HEK293 (cell line): ENCODE measurements at regions not wholly inside any gene's neighbourhood (a gene's known extent, or its start where the extent isn't known, plus 50 kb on each side); places are given as distances from the start of the nearest gene placed in this dataset.

Experiments used
- CTCF ChIA-PET: fragments of 350-600 bp; formaldehyde crosslinking; extraction: SDS; loops from one replicate; lab custom pipeline; 2021; ENCODE audit warnings: antibody characterized with exemption; lab: Yijun Ruan, JAX
- POLR2A ChIA-PET: fragments of 300-600 bp; formaldehyde crosslinking; extraction: SDS; loops from one replicate; lab custom pipeline; 2020; ENCODE audit warnings: antibody characterized with exemption, inconsistent platforms; lab: Yijun Ruan, JAX
- H3K27ac ChIP-seq: fragments of 200-500 bp; sonication (Bioruptor generic); 2 replicates; pipeline ENCODE4 v1.5.1; 2014; ENCODE audit warnings: low read depth, low read length, control low read depth, inconsistent platforms; ENCODE audit errors: extremely low read depth
- H3K36me3 ChIP-seq, 2 experiments: fragments of 200-500 bp in 1 of 2; sonication (Bioruptor generic) in 1 of 2; 1 replicate in 1 of 2; 2 replicates in 1 of 2; pipeline ENCODE4 v1.5.1; 2014 to 2017; ENCODE audit warnings: inconsistent platforms in 2 of 2, low read length in 2 of 2; ENCODE audit not compliant: control insufficient read depth in 2 of 2, insufficient read depth in 1 of 2
- H3K4me1 ChIP-seq: fragments of 200-500 bp; sonication (Bioruptor generic); 2 replicates; pipeline ENCODE4 v1.5.1; 2014; ENCODE audit warnings: mild to moderate bottlenecking, low read length, inconsistent platforms; ENCODE audit not compliant: control insufficient read depth, insufficient read depth
- H3K4me3 ChIP-seq: 2 replicates; pipeline ENCODE4 v1.5.1; 2011; ENCODE audit warnings: low read depth, mild to moderate bottlenecking, control low read depth, low read length, moderate library complexity
- H3K9me3 ChIP-seq: fragments of 200-500 bp; sonication (Bioruptor generic); 2 replicates; pipeline ENCODE4 v1.5.1; 2014; ENCODE audit warnings: low read depth, low read length, inconsistent platforms; ENCODE audit not compliant: control insufficient read depth, insufficient read depth
- BCL11A ChIP-seq: fragments of 450-650 bp; formaldehyde crosslinking; IDR thresholded peaks from 2 replicates; pipeline ENCODE4 v1.5.1; 2016; ENCODE audit warnings: low read depth, missing biosample characterization, missing genetic modification characterization
- FEZF1 ChIP-seq: fragments of 450-650 bp; formaldehyde crosslinking; IDR thresholded peaks from 2 replicates; pipeline ENCODE4 v1.5.1; 2016; ENCODE audit warnings: missing biosample characterization, missing genetic modification characterization
- GLIS1 ChIP-seq: fragments of 450-650 bp; formaldehyde crosslinking; IDR thresholded peaks from 2 replicates; pipeline ENCODE4 v1.5.1; 2016; ENCODE audit warnings: missing biosample characterization, missing genetic modification characterization
- HOXA7 ChIP-seq: sonication (generic); formaldehyde crosslinking; IDR thresholded peaks from 2 replicates; pipeline ENCODE4 v1.8.1; 2022; ENCODE audit warnings: missing genetic modification reagents, borderline replicate concordance
- HOXC10 ChIP-seq: sonication (generic); formaldehyde crosslinking; IDR thresholded peaks from 2 replicates; pipeline ENCODE4 v1.8.1; 2023; ENCODE audit warnings: mild to moderate bottlenecking, missing genetic modification reagents
- HOXD13 ChIP-seq: sonication (generic); formaldehyde crosslinking; IDR thresholded peaks from 2 replicates; pipeline ENCODE4 v1.8.0; 2022; ENCODE audit warnings: missing genetic modification reagents, borderline replicate concordance
- MZF1 ChIP-seq: fragments of 450-650 bp; formaldehyde crosslinking; IDR thresholded peaks from 2 replicates; pipeline ENCODE4 v1.5.1; 2017; ENCODE audit warnings: missing biosample characterization, missing genetic modification characterization, borderline replicate concordance
- OVOL3 ChIP-seq: fragments of 450-650 bp; formaldehyde crosslinking; IDR thresholded peaks from 2 replicates; pipeline ENCODE4 v1.5.1; 2016; ENCODE audit warnings: missing biosample characterization, missing genetic modification characterization
- ZNF112 ChIP-seq: fragments of 450-650 bp; formaldehyde crosslinking; IDR thresholded peaks from 2 replicates; pipeline ENCODE4 v1.5.0; 2017; ENCODE audit warnings: missing biosample characterization, missing genetic modification characterization
- ZNF132 ChIP-seq: fragments of 450-650 bp; formaldehyde crosslinking; IDR thresholded peaks from 2 replicates; pipeline ENCODE4 v1.5.1; 2017; ENCODE audit warnings: missing biosample characterization, missing genetic modification characterization, borderline replicate concordance
- ZNF133 ChIP-seq: fragments of 450-650 bp; formaldehyde crosslinking; IDR thresholded peaks from 2 replicates; pipeline ENCODE4 v1.5.1; 2016; ENCODE audit warnings: missing biosample characterization, missing genetic modification characterization
- ZNF248 ChIP-seq: fragments of 450-650 bp; formaldehyde crosslinking; IDR thresholded peaks from 2 replicates; pipeline ENCODE4 v1.5.1; 2017; ENCODE audit warnings: missing biosample characterization, missing genetic modification characterization
- ZNF266 ChIP-seq: fragments of 450-650 bp; formaldehyde crosslinking; IDR thresholded peaks from 2 replicates; pipeline ENCODE4 v1.5.1; 2016; ENCODE audit warnings: missing biosample characterization, missing genetic modification characterization, low read depth
- ZNF341 ChIP-seq: fragments of 450-650 bp; formaldehyde crosslinking; IDR thresholded peaks from 2 replicates; pipeline ENCODE4; 2016; ENCODE audit warnings: low read depth, missing biosample characterization, missing genetic modification characterization
- ZNF529 ChIP-seq: fragments of 450-650 bp; formaldehyde crosslinking; IDR thresholded peaks from 2 replicates; pipeline ENCODE4 v1.5.1; 2017; ENCODE audit warnings: missing genetic modification characterization, missing biosample characterization; ENCODE audit not compliant: insufficient replicate concordance
- ZNF544 ChIP-seq: fragments of 450-650 bp; formaldehyde crosslinking; IDR thresholded peaks from 2 replicates; pipeline ENCODE4 v1.5.0; 2017; ENCODE audit warnings: missing biosample characterization, missing genetic modification characterization
- ZNF549 ChIP-seq: fragments of 450-650 bp; IDR thresholded peaks from 2 replicates; pipeline ENCODE4 v1.5.1; 2018; ENCODE audit warnings: missing biosample characterization, missing genetic modification characterization, mild to moderate bottlenecking, inconsistent platforms, moderate library complexity
- ZNF555 ChIP-seq: fragments of 450-650 bp; formaldehyde crosslinking; conservative IDR thresholded peaks from 2 replicates; pipeline ENCODE4 v1.5.1; 2017; ENCODE audit warnings: missing biosample characterization, mild to moderate bottlenecking, missing genetic modification characterization, inconsistent platforms
- ZNF600 ChIP-seq: fragments of 450-650 bp; formaldehyde crosslinking; IDR thresholded peaks from 2 replicates; pipeline ENCODE4 v1.5.1; 2016; ENCODE audit warnings: missing biosample characterization, missing genetic modification characterization
- ZNF747 ChIP-seq: fragments of 450-650 bp; formaldehyde crosslinking; IDR thresholded peaks from 2 replicates; pipeline ENCODE4 v1.5.1; 2016; ENCODE audit warnings: missing biosample characterization, missing genetic modification characterization
- ZSCAN30 ChIP-seq: fragments of 450-650 bp; IDR thresholded peaks from 2 replicates; pipeline ENCODE4 v1.5.1; 2018; ENCODE audit warnings: missing biosample characterization, mild to moderate bottlenecking, missing genetic modification characterization, moderate library complexity
- ZXDB ChIP-seq: fragments of 450-650 bp; formaldehyde crosslinking; IDR thresholded peaks from 2 replicates; pipeline ENCODE4 v1.5.1; 2016; ENCODE audit warnings: missing biosample characterization, missing genetic modification characterization
- TF ChIP-seq, protein P1 (sequence below): fragments of 450-650 bp; formaldehyde crosslinking; IDR thresholded peaks from 2 replicates; pipeline ENCODE4; 2016; ENCODE audit warnings: missing biosample characterization, missing genetic modification characterization
- TF ChIP-seq, protein P2 (sequence below): fragments of 450-650 bp; formaldehyde crosslinking; optimal IDR thresholded peaks from 2 replicates; pipeline ENCODE3; 2016; ENCODE audit warnings: missing biosample characterization, mild to moderate bottlenecking, missing genetic modification characterization
- TF ChIP-seq, protein P3 (sequence below): fragments of 450-650 bp; formaldehyde crosslinking; IDR thresholded peaks from 2 replicates; pipeline ENCODE4 v1.5.1; 2017; ENCODE audit warnings: missing biosample characterization, missing genetic modification characterization
- TF ChIP-seq, protein P4 (sequence below): fragments of 450-650 bp; formaldehyde crosslinking; IDR thresholded peaks from 2 replicates; pipeline ENCODE4 v1.5.1; 2017; ENCODE audit warnings: missing biosample characterization, missing genetic modification characterization
- TF ChIP-seq, protein P5 (sequence below): sonication (generic); formaldehyde crosslinking; IDR thresholded peaks from 2 replicates; pipeline ENCODE4 v1.8.1; 2022; ENCODE audit warnings: mild to moderate bottlenecking, moderate library complexity, missing genetic modification reagents
- TF ChIP-seq, protein P6 (sequence below): fragments of 450-650 bp; formaldehyde crosslinking; IDR thresholded peaks from 2 replicates; pipeline ENCODE4 v1.5.1; 2017; ENCODE audit warnings: missing biosample characterization, missing genetic modification characterization
- TF ChIP-seq, protein P7 (sequence below): fragments of 450-650 bp; formaldehyde crosslinking; IDR thresholded peaks from 2 replicates; pipeline ENCODE4 v1.5.1; 2017; ENCODE audit warnings: missing biosample characterization, mild to moderate bottlenecking, missing genetic modification characterization, moderate library complexity

DNA sequence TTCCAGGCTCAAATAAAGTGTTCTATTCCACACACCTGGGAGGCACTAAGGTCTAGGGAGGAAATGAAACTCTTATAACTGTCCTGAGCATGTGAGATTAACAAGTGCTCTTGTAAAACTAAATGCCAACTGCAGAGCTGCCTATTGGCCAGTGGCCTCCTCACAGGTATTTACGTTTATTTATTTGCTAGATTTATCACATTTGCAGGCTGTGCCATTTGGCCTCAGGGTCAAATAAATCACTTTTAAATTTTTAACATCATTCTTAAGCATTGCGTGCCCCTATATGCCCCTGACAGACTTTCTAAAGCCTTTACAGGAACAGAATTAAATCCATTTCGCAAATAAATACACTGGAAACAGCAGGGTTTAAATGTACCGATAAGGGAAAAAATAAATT lies 381.8 kb upstream of the NFE2L3 start:
- Histone ChIP-seq H3K4me1 (peaks cover 8% of the 10 kb centered on the region; the same call in 1 of the 2 replicates), H3K27ac (no peak overlapping the region), H3K36me3 (no peaks in the 10 kb centered on the region), H3K9me3 (no peaks in the 10 kb centered on the region), H3K4me3 (no peak overlapping the region)
- CTCF ChIA-PET = no interaction called here
- POLR2A ChIA-PET = no interaction called here
- TF ChIP-seq, protein P1, sequence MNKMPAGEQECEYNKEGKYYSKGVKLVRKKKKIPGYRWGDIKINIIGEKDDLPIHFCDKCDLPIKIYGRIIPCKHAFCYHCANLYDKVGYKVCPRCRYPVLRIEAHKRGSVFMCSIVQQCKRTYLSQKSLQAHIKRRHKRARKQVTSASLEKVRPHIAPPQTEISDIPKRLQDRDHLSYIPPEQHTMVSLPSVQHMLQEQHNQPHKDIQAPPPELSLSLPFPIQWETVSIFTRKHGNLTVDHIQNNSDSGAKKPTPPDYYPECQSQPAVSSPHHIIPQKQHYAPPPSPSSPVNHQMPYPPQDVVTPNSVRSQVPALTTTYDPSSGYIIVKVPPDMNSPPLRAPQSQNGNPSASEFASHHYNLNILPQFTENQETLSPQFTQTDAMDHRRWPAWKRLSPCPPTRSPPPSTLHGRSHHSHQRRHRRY = no peak
- TF ChIP-seq ZNF341 (tag by site-specific recombination) (no peak), HOXC10 (no peak), ZNF248 (tag by site-specific recombination) (no peak), ZNF747 (tag by site-specific recombination) (no peak), ZNF549 (tag by site-specific recombination) (no peak), OVOL3 (tag by site-specific recombination) (peak; percentile 77; the same call in 1 of the 2 replicates), ZNF132 (tag by site-specific recombination) (no peak), ZNF133 (no peak), ZNF529 (tag by site-specific recombination) (no peak), ZXDB (tag by site-specific recombination) (peak; percentile 52), HOXA7 (CRISPR knock-in tag) (no peak), MZF1 (tag by site-specific recombination) (no peak), ZNF555 (tag by site-specific recombination) (no peak), FEZF1 (tag by site-specific recombination) (peak; percentile 59), ZNF544 (tag by site-specific recombination) (no peak), BCL11A (tag by site-specific recombination) (no peak), ZNF112 (tag by site-specific recombination) (no peak), ZNF600 (tag by site-specific recombination) (no peak), GLIS1 (tag by site-specific recombination) (peak; percentile 40), HOXD13 (CRISPR knock-in tag) (no peak), ZSCAN30 (tag by site-specific recombination) (0 out of 2 replicates have a peak, but pooled peaks have one; percentile 12), ZNF266 (tag by site-specific recombination) (no peak)
- TF ChIP-seq, protein P2, sequence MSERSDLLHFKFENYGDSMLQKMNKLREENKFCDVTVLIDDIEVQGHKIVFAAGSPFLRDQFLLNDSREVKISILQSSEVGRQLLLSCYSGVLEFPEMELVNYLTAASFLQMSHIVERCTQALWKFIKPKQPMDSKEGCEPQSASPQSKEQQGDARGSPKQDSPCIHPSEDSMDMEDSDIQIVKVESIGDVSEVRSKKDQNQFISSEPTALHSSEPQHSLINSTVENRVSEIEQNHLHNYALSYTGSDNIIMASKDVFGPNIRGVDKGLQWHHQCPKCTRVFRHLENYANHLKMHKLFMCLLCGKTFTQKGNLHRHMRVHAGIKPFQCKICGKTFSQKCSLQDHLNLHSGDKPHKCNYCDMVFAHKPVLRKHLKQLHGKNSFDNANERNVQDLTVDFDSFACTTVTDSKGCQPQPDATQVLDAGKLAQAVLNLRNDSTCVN (tag by site-specific recombination) = no peak
- TF ChIP-seq, protein P3, sequence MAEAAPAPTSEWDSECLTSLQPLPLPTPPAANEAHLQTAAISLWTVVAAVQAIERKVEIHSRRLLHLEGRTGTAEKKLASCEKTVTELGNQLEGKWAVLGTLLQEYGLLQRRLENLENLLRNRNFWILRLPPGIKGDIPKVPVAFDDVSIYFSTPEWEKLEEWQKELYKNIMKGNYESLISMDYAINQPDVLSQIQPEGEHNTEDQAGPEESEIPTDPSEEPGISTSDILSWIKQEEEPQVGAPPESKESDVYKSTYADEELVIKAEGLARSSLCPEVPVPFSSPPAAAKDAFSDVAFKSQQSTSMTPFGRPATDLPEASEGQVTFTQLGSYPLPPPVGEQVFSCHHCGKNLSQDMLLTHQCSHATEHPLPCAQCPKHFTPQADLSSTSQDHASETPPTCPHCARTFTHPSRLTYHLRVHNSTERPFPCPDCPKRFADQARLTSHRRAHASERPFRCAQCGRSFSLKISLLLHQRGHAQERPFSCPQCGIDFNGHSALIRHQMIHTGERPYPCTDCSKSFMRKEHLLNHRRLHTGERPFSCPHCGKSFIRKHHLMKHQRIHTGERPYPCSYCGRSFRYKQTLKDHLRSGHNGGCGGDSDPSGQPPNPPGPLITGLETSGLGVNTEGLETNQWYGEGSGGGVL = no peak
- TF ChIP-seq, protein P4, sequence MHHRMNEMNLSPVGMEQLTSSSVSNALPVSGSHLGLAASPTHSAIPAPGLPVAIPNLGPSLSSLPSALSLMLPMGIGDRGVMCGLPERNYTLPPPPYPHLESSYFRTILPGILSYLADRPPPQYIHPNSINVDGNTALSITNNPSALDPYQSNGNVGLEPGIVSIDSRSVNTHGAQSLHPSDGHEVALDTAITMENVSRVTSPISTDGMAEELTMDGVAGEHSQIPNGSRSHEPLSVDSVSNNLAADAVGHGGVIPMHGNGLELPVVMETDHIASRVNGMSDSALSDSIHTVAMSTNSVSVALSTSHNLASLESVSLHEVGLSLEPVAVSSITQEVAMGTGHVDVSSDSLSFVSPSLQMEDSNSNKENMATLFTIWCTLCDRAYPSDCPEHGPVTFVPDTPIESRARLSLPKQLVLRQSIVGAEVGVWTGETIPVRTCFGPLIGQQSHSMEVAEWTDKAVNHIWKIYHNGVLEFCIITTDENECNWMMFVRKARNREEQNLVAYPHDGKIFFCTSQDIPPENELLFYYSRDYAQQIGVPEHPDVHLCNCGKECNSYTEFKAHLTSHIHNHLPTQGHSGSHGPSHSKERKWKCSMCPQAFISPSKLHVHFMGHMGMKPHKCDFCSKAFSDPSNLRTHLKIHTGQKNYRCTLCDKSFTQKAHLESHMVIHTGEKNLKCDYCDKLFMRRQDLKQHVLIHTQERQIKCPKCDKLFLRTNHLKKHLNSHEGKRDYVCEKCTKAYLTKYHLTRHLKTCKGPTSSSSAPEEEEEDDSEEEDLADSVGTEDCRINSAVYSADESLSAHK = peak; percentile 94
- TF ChIP-seq, protein P5, sequence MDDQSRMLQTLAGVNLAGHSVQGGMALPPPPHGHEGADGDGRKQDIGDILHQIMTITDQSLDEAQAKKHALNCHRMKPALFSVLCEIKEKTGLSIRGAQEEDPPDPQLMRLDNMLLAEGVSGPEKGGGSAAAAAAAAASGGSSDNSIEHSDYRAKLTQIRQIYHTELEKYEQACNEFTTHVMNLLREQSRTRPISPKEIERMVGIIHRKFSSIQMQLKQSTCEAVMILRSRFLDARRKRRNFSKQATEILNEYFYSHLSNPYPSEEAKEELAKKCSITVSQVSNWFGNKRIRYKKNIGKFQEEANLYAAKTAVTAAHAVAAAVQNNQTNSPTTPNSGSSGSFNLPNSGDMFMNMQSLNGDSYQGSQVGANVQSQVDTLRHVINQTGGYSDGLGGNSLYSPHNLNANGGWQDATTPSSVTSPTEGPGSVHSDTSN (CRISPR knock-in tag) = no peak
- TF ChIP-seq, protein P6, sequence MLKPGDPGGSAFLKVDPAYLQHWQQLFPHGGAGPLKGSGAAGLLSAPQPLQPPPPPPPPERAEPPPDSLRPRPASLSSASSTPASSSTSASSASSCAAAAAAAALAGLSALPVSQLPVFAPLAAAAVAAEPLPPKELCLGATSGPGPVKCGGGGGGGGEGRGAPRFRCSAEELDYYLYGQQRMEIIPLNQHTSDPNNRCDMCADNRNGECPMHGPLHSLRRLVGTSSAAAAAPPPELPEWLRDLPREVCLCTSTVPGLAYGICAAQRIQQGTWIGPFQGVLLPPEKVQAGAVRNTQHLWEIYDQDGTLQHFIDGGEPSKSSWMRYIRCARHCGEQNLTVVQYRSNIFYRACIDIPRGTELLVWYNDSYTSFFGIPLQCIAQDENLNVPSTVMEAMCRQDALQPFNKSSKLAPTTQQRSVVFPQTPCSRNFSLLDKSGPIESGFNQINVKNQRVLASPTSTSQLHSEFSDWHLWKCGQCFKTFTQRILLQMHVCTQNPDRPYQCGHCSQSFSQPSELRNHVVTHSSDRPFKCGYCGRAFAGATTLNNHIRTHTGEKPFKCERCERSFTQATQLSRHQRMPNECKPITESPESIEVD = peak; percentile 84; the same call in 1 of the 2 replicates
- TF ChIP-seq, protein P7, sequence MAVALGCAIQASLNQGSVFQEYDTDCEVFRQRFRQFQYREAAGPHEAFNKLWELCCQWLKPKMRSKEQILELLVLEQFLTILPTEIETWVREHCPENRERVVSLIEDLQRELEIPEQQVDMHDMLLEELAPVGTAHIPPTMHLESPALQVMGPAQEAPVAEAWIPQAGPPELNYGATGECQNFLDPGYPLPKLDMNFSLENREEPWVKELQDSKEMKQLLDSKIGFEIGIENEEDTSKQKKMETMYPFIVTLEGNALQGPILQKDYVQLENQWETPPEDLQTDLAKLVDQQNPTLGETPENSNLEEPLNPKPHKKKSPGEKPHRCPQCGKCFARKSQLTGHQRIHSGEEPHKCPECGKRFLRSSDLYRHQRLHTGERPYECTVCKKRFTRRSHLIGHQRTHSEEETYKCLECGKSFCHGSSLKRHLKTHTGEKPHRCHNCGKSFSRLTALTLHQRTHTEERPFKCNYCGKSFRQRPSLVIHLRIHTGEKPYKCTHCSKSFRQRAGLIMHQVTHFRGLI (tag by site-specific recombination) = no peak
